GM13977 (cell line): ENCODE measurements at regions not wholly inside any gene's neighbourhood (a gene's known extent, or its start where the extent isn't known, plus 50 kb on each side); places are given as distances from the start of the nearest gene placed in this dataset.

ENCODE experiments used
- DNase-seq: peaks from one replicate; pipeline ENCODE4 v3.0.0; 2012; ENCODE audit warnings: low spot score
- CTCF ChIP-seq: IDR thresholded peaks from 2 replicates; pipeline ENCODE4 v1.5.1; 2012; ENCODE audit warnings: mild to moderate bottlenecking, control low read depth; ENCODE audit not compliant: insufficient read depth; ENCODE audit errors: extremely low read depth, missing control alignments
- in situ Hi-C: fragments of 300-500 bp; cut with MboI; formaldehyde crosslinking; loops from one replicate; pipeline ENCODE4 v1.12.0; 2022; ENCODE audit warnings: low sequenced_read_pairs, low pct_unique_long_range_greater_than_20kb, mixed read lengths, inconsistent platforms; ENCODE audit not compliant: unreplicated experiment

GRCh38 chr5:19169426-19169825, 818.6 kb downstream of the CDH18 start:
- TF ChIP-seq CTCF: no peak
- in situ Hi-C loops: no loop called here

GRCh38 chr5:19172926-19173470, 815.0 kb downstream of the CDH18 start:
- TF ChIP-seq CTCF: no peak
- no peak for DNase-seq
- in situ Hi-C loops: no loop called here

More at GRCh38 chr5:19169426-19169825, 818.6 kb downstream of the CDH18 start:
- no peak for DNase-seq

- TF ChIP-seq CTCF: no peak
- DNase-seq: no peak
- in situ Hi-C loops: no loop called here
These were observed 812.0 kb downstream of the CDH18 start for GRCh38 chr5:19175776-19176570.

DNA sequence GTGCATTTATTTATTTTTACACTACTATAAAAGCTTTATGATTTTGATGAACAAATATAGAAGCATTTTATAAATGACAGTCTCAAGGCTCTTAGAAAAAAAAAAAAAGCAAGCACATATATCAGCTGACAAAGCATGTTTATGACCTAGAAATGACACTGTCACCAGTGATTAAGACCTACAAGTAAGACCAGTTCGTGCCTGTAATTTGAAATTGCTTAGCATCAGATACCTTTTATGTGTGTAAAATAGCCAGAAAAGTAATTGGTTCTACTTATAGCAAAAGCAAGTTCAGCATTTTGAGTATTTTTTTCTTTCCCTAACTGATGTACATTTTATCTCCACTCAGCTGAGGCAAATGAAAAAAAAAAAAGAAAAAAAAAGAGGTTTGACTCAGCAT, 808.4 kb downstream of the CDH18 start:
- DNase-seq: no peak
- in situ Hi-C loops: no loop called here
- no peak for TF ChIP-seq CTCF

GRCh38 chr5:19189176-19189575, 798.8 kb downstream of the CDH18 start:
- in situ Hi-C loops: no loop called here
- DNase-seq: no peak
- no peak for TF ChIP-seq CTCF

GRCh38 chr5:19193631-19194030, 794.4 kb downstream of the CDH18 start:
- in situ Hi-C loops: no loop called here
- TF ChIP-seq CTCF: no peak
- DNase-seq: no peak
